ENCODE measurements at regions not wholly inside any gene's neighbourhood (a gene's known extent, or its start where the extent isn't known, plus 50 kb on each side); places are given as distances from the start of the nearest gene placed in this dataset.

GRCh38 chr5:108521011-108521700 is 139.3 kb upstream of the FBXL17 start:
- no peaks in the 10 kb centered on the region for H3K27me3 Mint-ChIP-seq (ENCODE audit: low read depth)
- no peak for DNase-seq (ENCODE audit: low read depth, low spot score)
- H3K27ac Mint-ChIP-seq (ENCODE audit: unreplicated experiment) = no peak overlapping the region
- no peak for TF ChIP-seq CTCF (conservative IDR thresholded peaks at IDR 0.05)
- peaks cover 4% of the 10 kb centered on the region for H3K4me1 Mint-ChIP-seq
- H3K4me3 Mint-ChIP-seq = no peak overlapping the region
- peaks cover under 1% of the 10 kb centered on the region for H3K9me3 Mint-ChIP-seq
- H3K36me3 Mint-ChIP-seq (ENCODE audit: low read depth) = no peaks in the 10 kb centered on the region

GRCh38 chr5:108516785-108517184 is 134.9 kb upstream of the FBXL17 start:
- DNase-seq (ENCODE audit: low read depth, low spot score) = no peak
- Mint-ChIP-seq H3K36me3 (ENCODE audit: low read depth) (no peaks in the 10 kb centered on the region), H3K9me3 (no peaks in the 10 kb centered on the region), H3K4me1 (peaks cover 1% of the 10 kb centered on the region), H3K27me3 (ENCODE audit: low read depth) (no peaks in the 10 kb centered on the region), H3K27ac (ENCODE audit: unreplicated experiment) (no peak overlapping the region), H3K4me3 (no peak overlapping the region)
- no peak for TF ChIP-seq CTCF (conservative IDR thresholded peaks at IDR 0.05)

- no peak for DNase-seq (ENCODE audit: low read depth, low spot score)
- Mint-ChIP-seq H3K36me3 (ENCODE audit: low read depth) (no peaks in the 10 kb centered on the region), H3K4me3 (no peak overlapping the region), H3K9me3 (no peaks in the 10 kb centered on the region), H3K4me1 (no peaks in the 10 kb centered on the region), H3K27me3 (ENCODE audit: low read depth) (no peaks in the 10 kb centered on the region), H3K27ac (ENCODE audit: unreplicated experiment) (no peak overlapping the region)
- TF ChIP-seq CTCF (conservative IDR thresholded peaks at IDR 0.05) = no peak
These were observed 133.7 kb upstream of the FBXL17 start for GRCh38 chr5:108515517-108516105.

- TF ChIP-seq CTCF (conservative IDR thresholded peaks at IDR 0.05) = no peak
- no peaks in the 10 kb centered on the region for H3K4me1 Mint-ChIP-seq
- no peak overlapping the region for H3K27ac Mint-ChIP-seq (ENCODE audit: unreplicated experiment)
- no peaks in the 10 kb centered on the region for H3K27me3 Mint-ChIP-seq (ENCODE audit: low read depth)
- DNase-seq (ENCODE audit: low read depth, low spot score) = no peak
- H3K36me3 Mint-ChIP-seq (ENCODE audit: low read depth) = no peaks in the 10 kb centered on the region
- H3K9me3 Mint-ChIP-seq = no peaks in the 10 kb centered on the region
- H3K4me3 Mint-ChIP-seq = no peak overlapping the region
These were observed 127.1 kb upstream of the FBXL17 start for GRCh38 chr5:108508979-108509378.

GRCh38 chr5:108507631-108508030 is 125.7 kb upstream of the FBXL17 start:
- H3K27ac Mint-ChIP-seq (ENCODE audit: unreplicated experiment) = no peak overlapping the region
- no peak for TF ChIP-seq CTCF (conservative IDR thresholded peaks at IDR 0.05)
- H3K27me3 Mint-ChIP-seq (ENCODE audit: low read depth) = no peaks in the 10 kb centered on the region
- no peaks in the 10 kb centered on the region for H3K4me1 Mint-ChIP-seq
- no peaks in the 10 kb centered on the region for H3K36me3 Mint-ChIP-seq (ENCODE audit: low read depth)
- H3K4me3 Mint-ChIP-seq = no peak overlapping the region
- DNase-seq (ENCODE audit: low read depth, low spot score) = no peak
- H3K9me3 Mint-ChIP-seq = no peaks in the 10 kb centered on the region

All from neural crest cell (in vitro differentiated cells).